Kidney (tissue), 13 donors: ENCODE measurements at regions not wholly inside any gene's neighbourhood (a gene's known extent, or its start where the extent isn't known, plus 50 kb on each side); places are given as distances from the start of the nearest gene placed in this dataset.

Experiments used
- DNase-seq, 5 donors: peaks; one replicate each; pipeline ENCODE4 v3.0.0-alpha.2; 2013 to 2020
- FAIRE-seq: peaks from 2 replicates; lab custom pipeline; 2012; peaks lifted over from hg19 to GRCh38; lab: Jason Lieb, UNC
- H3K27ac ChIP-seq, 2 donors: one replicate each; pipeline ENCODE4 v1.7.0; 2013; ENCODE audit warnings: low read depth in 2 of 2, low read length in 2 of 2, inconsistent platforms in 1 of 2
- H3K27me3 ChIP-seq: one replicate; pipeline ENCODE4 v1.7.1; 2013; ENCODE audit warnings: low read length, inconsistent platforms; ENCODE audit not compliant: control insufficient read depth, insufficient read depth
- H3K36me3 ChIP-seq, 3 donors: one replicate each; pipeline versions ENCODE4 v1.7.0 to v1.7.1; 2013; ENCODE audit warnings: low read length in 3 of 3, control low read depth in 1 of 3, inconsistent platforms in 1 of 3; ENCODE audit not compliant: insufficient read depth in 3 of 3, control insufficient read depth in 2 of 3
- H3K4me1 ChIP-seq, 3 donors: one replicate each; pipeline versions ENCODE4 v1.7.0 to v1.7.1; 2013; ENCODE audit warnings: low read length in 3 of 3, inconsistent platforms in 1 of 3, low read depth in 1 of 3; ENCODE audit not compliant: control insufficient read depth in 2 of 3, insufficient read depth in 2 of 3
- H3K4me3 ChIP-seq, 3 donors: one replicate each; pipeline versions ENCODE4 v1.7.0 to v1.8.1; 2013; ENCODE audit warnings: low read length in 3 of 3, control low read depth in 1 of 3, inconsistent platforms in 1 of 3
- H3K9ac ChIP-seq, 3 donors: one replicate each; pipeline versions ENCODE4 v1.7.0 to v1.7.1; 2013; ENCODE audit warnings: low read length in 3 of 3, control low read depth in 1 of 3, inconsistent platforms in 1 of 3
- H3K9me3 ChIP-seq, 3 donors: one replicate each; pipeline versions ENCODE4 v1.7.0 to v1.7.1; 2013; ENCODE audit warnings: low read length in 3 of 3, control low read depth in 1 of 3, inconsistent platforms in 1 of 3; ENCODE audit not compliant: control insufficient read depth in 2 of 3, insufficient read depth in 1 of 3
- CTCF ChIP-seq: IDR thresholded peaks from 3 replicates; pipeline ENCODE4 v1.5.1; 2012; ENCODE audit warnings: mild to moderate bottlenecking, moderate library complexity, borderline replicate concordance; ENCODE audit not compliant: insufficient read depth; ENCODE audit errors: extremely low read depth
- intact Hi-C: fragments of 100-400 bp; cut with DNase I; formaldehyde crosslinking; loops from one replicate; pipeline ENCODE4 v1.11.1; 2022
- donor health status: control.
- donor health status: control.
- donor health status: control.
- donor health status: control.
- donor health status: control.
- donor health status: DM: yes; HTN: yes; CAD: no.
- donor health status: Normal renal cell carcinoma (clear cell type).

GRCh38 chr16:86363836-86364618 lies 146.3 kb upstream of the FOXF1 start:
- intact Hi-C loops = no loop called here
- FAIRE-seq = no peak
- Histone ChIP-seq H3K9ac (no peak overlapping the region), H3K4me3 (no peak overlapping the region), H3K27ac (no peak overlapping the region), H3K4me1 (no peaks in the 10 kb centered on the region), H3K36me3 (no peaks in the 10 kb centered on the region), H3K9me3 (no peaks in the 10 kb centered on the region), H3K27me3 (peaks cover 2% of the 10 kb centered on the region)
- peak in 3 of 5 donors; percentile 52 to 76 (median 75) for DNase-seq
- TF ChIP-seq CTCF = no peak

- no peaks in the 10 kb centered on the region for H3K4me1 ChIP-seq
- no peak overlapping the region for H3K27ac ChIP-seq
- TF ChIP-seq CTCF = no peak
- DNase-seq (no peak), FAIRE-seq (no peak)
- peaks cover 2% of the 10 kb centered on the region for H3K27me3 ChIP-seq
- no peaks in the 10 kb centered on the region for H3K36me3 ChIP-seq
- H3K4me3 ChIP-seq = no peak overlapping the region
- no peaks in the 10 kb centered on the region for H3K9me3 ChIP-seq
- H3K9ac ChIP-seq = no peak overlapping the region
- intact Hi-C loops = no loop called here
Measured at GRCh38 chr16:86364653-86365380, 145.5 kb upstream of the FOXF1 start.

GRCh38 chr16:86365513-86366273 lies 144.6 kb upstream of the FOXF1 start:
- DNase-seq (no peak), FAIRE-seq (no peak)
- intact Hi-C loops = no loop called here
- H3K27ac ChIP-seq = no peak overlapping the region
- no peaks in the 10 kb centered on the region for H3K36me3 ChIP-seq
- peaks cover 3% of the 10 kb centered on the region for H3K27me3 ChIP-seq
- no peak overlapping the region for H3K4me3 ChIP-seq
- no peak overlapping the region for H3K9ac ChIP-seq
- no peaks in the 10 kb centered on the region for H3K4me1 ChIP-seq
- no peaks in the 10 kb centered on the region for H3K9me3 ChIP-seq
- TF ChIP-seq CTCF = no peak
